H1 (cell line): ENCODE measurements at regions not wholly inside any gene's neighbourhood (a gene's known extent, or its start where the extent isn't known, plus 50 kb on each side); places are given as distances from the start of the nearest gene placed in this dataset.
A peak's percentile ranks its signal among the peaks of the same experiment; 100 is the strongest.

Experiments used
- CTCF ChIA-PET: fragments of 300-600 bp; sonication (Branson Sonifier 250); formaldehyde crosslinking; loops from one replicate; lab custom pipeline; 2021; ENCODE audit not compliant: partially characterized antibody; lab: Charles Lee
- POLR2A ChIA-PET: fragments of 300-600 bp; sonication (Branson Sonifier 250); formaldehyde crosslinking; loops from one replicate; lab custom pipeline; 2021; ENCODE audit warnings: inconsistent platforms; ENCODE audit not compliant: partially characterized antibody; lab: Charles Lee
- DNase-seq, 2 experiments: peaks; one replicate each; pipeline versions ENCODE4 v3.0.0 to v3.0.0-alpha.2; 2010 to 2022; ENCODE audit warnings: low spot score in 2 of 2, low read depth in 1 of 2, mixed read lengths in 1 of 2
- FAIRE-seq: peaks from 2 replicates; lab custom pipeline; 2011; peaks lifted over from hg19 to GRCh38; lab: Jason Lieb, UNC
- H2AFZ ChIP-seq: 2 replicates; pipeline ENCODE4 v1.8.1; 2012; ENCODE audit warnings: low read length, inconsistent platforms
- H2AK5ac ChIP-seq: 2 replicates; pipeline ENCODE4 v1.6.1; 2013; ENCODE audit warnings: low read depth, low read length
- H2BK120ac ChIP-seq: replicated peaks from 2 replicates; pipeline ENCODE3; 2013; ENCODE audit warnings: low read depth, low read length, inconsistent platforms
- H2BK12ac ChIP-seq: 2 replicates; pipeline ENCODE4 v1.6.1; 2013; ENCODE audit warnings: low read depth, low read length
- H2BK15ac ChIP-seq: 2 replicates; pipeline ENCODE4 v1.6.1; 2013; ENCODE audit warnings: low read length
- H2BK20ac ChIP-seq: 2 replicates; pipeline ENCODE4 v1.6.1; 2013; ENCODE audit warnings: low read length
- H2BK5ac ChIP-seq: 2 replicates; pipeline ENCODE4 v1.6.1; 2013; ENCODE audit warnings: low read depth, low read length
- H3K14ac ChIP-seq: 2 replicates; pipeline ENCODE4 v1.6.1; 2013; ENCODE audit warnings: inconsistent platforms; ENCODE audit not compliant: insufficient read length
- H3K18ac ChIP-seq: 2 replicates; pipeline ENCODE4 v1.6.1; 2013; ENCODE audit warnings: low read length; ENCODE audit errors: extremely low read depth
- H3K23ac ChIP-seq: 2 replicates; pipeline ENCODE4 v1.6.1; 2013; ENCODE audit warnings: inconsistent platforms; ENCODE audit not compliant: insufficient read length
- H3K23me2 ChIP-seq: 2 replicates; pipeline ENCODE4 v1.6.1; 2013; ENCODE audit warnings: low read depth, low read length
- H3K27ac ChIP-seq: 2 replicates; pipeline ENCODE4 v1.6.1; 2011; ENCODE audit warnings: low read depth, low read length, inconsistent platforms
- H3K27me3 ChIP-seq, 4 experiments: replicated peaks in 1 of 4; 1 replicate in 1 of 4; 2 replicates in 3 of 4; pipeline versions ENCODE4 v1.6.1 to v1.8.1; 2011 to 2013; ENCODE audit warnings: low read length in 3 of 4, mild to moderate bottlenecking in 3 of 4, inconsistent platforms in 2 of 4, mixed read lengths in 2 of 4, moderate library complexity in 1 of 4; ENCODE audit not compliant: control insufficient read depth in 3 of 4, insufficient read depth in 3 of 4; ENCODE audit errors: extremely low read depth in 1 of 4
- H3K36me3 ChIP-seq, 4 experiments: 2 replicates each; pipeline versions ENCODE4 v1.6.1 to v1.8.1; 2011 to 2013; ENCODE audit warnings: mild to moderate bottlenecking in 4 of 4, low read length in 3 of 4, moderate library complexity in 2 of 4, control low read depth in 1 of 4, inconsistent platforms in 1 of 4; ENCODE audit not compliant: insufficient read depth in 4 of 4, control insufficient read depth in 2 of 4
- H3K4ac ChIP-seq: replicated peaks from 2 replicates; pipeline ENCODE3; 2013; ENCODE audit warnings: low read length, low read depth, mixed read lengths, inconsistent platforms; ENCODE audit not compliant: insufficient read length
- H3K4me1 ChIP-seq, 4 experiments: replicated peaks in 1 of 4; 1 replicate in 1 of 4; 2 replicates in 3 of 4; pipeline versions ENCODE4 v1.6.1 to v1.8.1; 2011 to 2013; ENCODE audit warnings: low read length in 3 of 4, inconsistent platforms in 2 of 4, mixed read lengths in 1 of 4; ENCODE audit not compliant: insufficient read depth in 4 of 4, control insufficient read depth in 3 of 4
- H3K4me2 ChIP-seq, 2 experiments: 2 replicates each; pipeline versions ENCODE4 v1.6.1 to v1.8.1; 2011 to 2013; ENCODE audit warnings: low read depth in 2 of 2, low read length in 2 of 2, control low read depth in 1 of 2, inconsistent platforms in 1 of 2, mild to moderate bottlenecking in 1 of 2; ENCODE audit not compliant: insufficient read depth in 1 of 2
- H3K4me3 ChIP-seq, 4 experiments: fragments of 200-600, 300-600 bp in 1 of 4; sonication (generic), shearing (Covaris generic), sonication (Bioruptor Twin) in 1 of 4; 2 replicates each; pipeline versions ENCODE4 v1.5.1 to v1.8.1; 2011 to 2016; ENCODE audit warnings: low read length in 4 of 4, low read depth in 3 of 4, control low read depth in 2 of 4, inconsistent platforms in 2 of 4, mild to moderate bottlenecking in 2 of 4, mixed read lengths in 1 of 4, moderate library complexity in 1 of 4; ENCODE audit not compliant: insufficient read depth in 2 of 4; ENCODE audit errors: extremely low read depth in 1 of 4
- H3K56ac ChIP-seq: replicated peaks from 2 replicates; pipeline ENCODE3; 2013; ENCODE audit warnings: low read depth, mild to moderate bottlenecking, mixed read lengths, low read length, inconsistent platforms; ENCODE audit not compliant: insufficient read length
- H3K79me1 ChIP-seq: 2 replicates; pipeline ENCODE4 v1.6.1; 2013; ENCODE audit warnings: low read depth, low read length, control low read depth
- H3K79me2 ChIP-seq, 2 experiments: 2 replicates each; pipeline versions ENCODE4 v1.6.1 to v1.8.1; 2012 to 2013; ENCODE audit warnings: low read length in 2 of 2, mild to moderate bottlenecking in 2 of 2, inconsistent platforms in 1 of 2; ENCODE audit not compliant: insufficient read depth in 2 of 2, control insufficient read depth in 1 of 2
- H3K9ac ChIP-seq, 4 experiments: replicated peaks in 1 of 4; 1 replicate in 1 of 4; 2 replicates in 3 of 4; pipeline versions ENCODE4 v1.6.1 to v1.8.1; 2011 to 2013; ENCODE audit warnings: low read depth in 3 of 4, low read length in 3 of 4, control low read depth in 2 of 4, mild to moderate bottlenecking in 2 of 4, moderate library complexity in 2 of 4, inconsistent platforms in 1 of 4; ENCODE audit errors: extremely low read depth in 1 of 4
- H3K9me3 ChIP-seq, 2 experiments: 2 replicates each; pipeline versions ENCODE4 v1.6.1 to v1.8.1; 2012 to 2013; ENCODE audit warnings: mild to moderate bottlenecking in 2 of 2, moderate library complexity in 2 of 2, control low read depth in 1 of 2, inconsistent platforms in 1 of 2, low read depth in 1 of 2, low read length in 1 of 2, mixed read lengths in 1 of 2; ENCODE audit not compliant: insufficient read depth in 2 of 2
- H4K20me1 ChIP-seq, 2 experiments: replicated peaks in 1 of 2; 2 replicates each; pipeline versions ENCODE3 to v1.8.1; 2011 to 2013; ENCODE audit warnings: inconsistent platforms in 2 of 2, low read length in 2 of 2, mild to moderate bottlenecking in 1 of 2; ENCODE audit not compliant: insufficient read depth in 2 of 2, control insufficient read depth in 1 of 2
- H4K5ac ChIP-seq: 2 replicates; pipeline ENCODE4 v1.6.1; 2013; ENCODE audit warnings: low read length, low read depth, mixed read lengths, inconsistent platforms; ENCODE audit not compliant: insufficient read length
- H4K8ac ChIP-seq: 2 replicates; pipeline ENCODE4 v1.8.0; 2013; ENCODE audit warnings: mild to moderate bottlenecking, moderate library complexity, low read length, inconsistent platforms; ENCODE audit not compliant: insufficient read depth; ENCODE audit errors: extremely low read depth
- H4K91ac ChIP-seq: replicated peaks from 2 replicates; pipeline ENCODE3; 2013; ENCODE audit warnings: low read length, mixed read lengths, inconsistent platforms; ENCODE audit not compliant: insufficient read length
- ASH2L ChIP-seq: fragments of 200-600, 300-600 bp; sonication (generic); IDR thresholded peaks from one replicate; pipeline ENCODE4 v1.7.1; 2017; ENCODE audit warnings: low read length
- CEBPB ChIP-seq: IDR thresholded peaks from 2 replicates; pipeline ENCODE4 v1.6.1; 2012; ENCODE audit warnings: low read depth, low read length
- JUN ChIP-seq: IDR thresholded peaks from 2 replicates; pipeline ENCODE4 v1.6.1; 2011; ENCODE audit warnings: low read depth, mild to moderate bottlenecking, improper control_type of control experiment, low read length
- SP1 ChIP-seq: IDR thresholded peaks from 2 replicates; pipeline ENCODE4 v1.6.1; 2011; ENCODE audit warnings: low read depth, low read length
- SRF ChIP-seq: IDR thresholded peaks from 2 replicates; pipeline ENCODE4 v1.6.1; 2011; ENCODE audit warnings: mild to moderate bottlenecking, low read depth, low read length, moderate library complexity
- WGBS, 2 experiments: shearing (Covaris generic) in 1 of 2; methylation state at CpG; one replicate each; pipeline versions ENCODE4 v1.1.6 to v1.1.7; 2013 to 2015; ENCODE audit warnings: low lambda C conversion rate in 2 of 2, mixed read lengths in 2 of 2, inconsistent platforms in 1 of 2, low coverage in 1 of 2, missing lambda C conversion rate in 1 of 2; ENCODE audit not compliant: insufficient replicate concordance in 2 of 2, insufficient coverage in 1 of 2, insufficient read length in 1 of 2; ENCODE audit errors: extremely low coverage in 1 of 2, missing lambda C conversion rate in 1 of 2; 5-methylcytosine and 5-hydroxymethylcytosine counted together

DNA sequence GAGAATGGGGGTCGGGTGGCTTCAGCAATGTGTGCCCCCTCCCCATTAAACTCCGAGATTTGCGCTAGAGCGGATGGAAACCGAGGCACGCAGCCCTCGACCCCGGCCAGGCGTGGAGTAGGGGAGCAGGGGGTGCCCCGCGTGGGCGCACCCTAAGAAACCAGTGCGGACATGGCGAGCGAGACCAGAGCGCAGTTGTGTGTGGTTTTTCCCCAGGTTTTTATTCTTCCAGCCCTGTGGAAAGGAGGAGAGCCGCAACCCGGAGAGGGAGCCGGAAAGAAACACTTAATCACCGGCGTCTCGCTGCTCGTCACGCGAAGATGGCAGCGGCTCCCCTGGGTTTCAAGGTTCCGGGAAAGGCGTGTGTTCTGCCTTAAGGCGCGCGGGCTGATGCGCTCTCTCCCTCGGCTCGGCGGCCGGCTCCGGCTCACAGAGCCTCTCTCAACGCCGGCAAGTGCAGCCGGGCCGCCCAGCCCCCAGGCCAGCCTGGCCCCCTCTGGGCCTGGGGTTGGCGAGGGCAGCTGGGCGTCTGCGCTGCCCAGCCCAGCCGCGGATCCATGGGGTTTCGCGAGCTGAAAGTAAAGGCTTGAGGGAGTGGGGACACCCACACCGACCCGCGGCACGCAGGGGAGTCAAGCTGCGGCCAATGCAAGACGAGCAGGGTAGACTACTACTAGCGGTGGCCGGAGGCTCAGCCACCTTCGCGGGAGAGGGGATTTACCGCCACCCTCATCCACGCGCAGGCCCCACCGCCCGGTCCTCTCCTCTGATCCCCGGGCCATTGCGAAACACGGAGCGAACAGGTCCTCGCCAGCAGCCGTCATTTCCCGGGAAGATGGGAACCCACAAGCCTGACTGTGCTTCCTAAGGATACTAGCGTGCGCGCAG lies 74.0 kb upstream of the BCOR start:
- Histone ChIP-seq H2BK20ac (no peak overlapping the region), H2BK120ac (no peak overlapping the region), H2AK5ac (no peak overlapping the region), H3K27ac (no peak overlapping the region; the same call in 1 of the 2 replicates), H3K4me1 (peaks cover 3 to 25% (median 19%) of the 10 kb centered on the region in 4 experiments), H3K56ac (no peak overlapping the region), H3K4me2 (peak overlapping the region; percentile 64 to 79), H3K4me3 (peak overlapping the region; percentile 47 to 69 (median 54)), H2BK5ac (peak overlapping the region; percentile 35; the same call in 1 of the 2 replicates), H3K4ac (peak overlapping the region; percentile 91), H3K14ac (no peak overlapping the region), H3K9me3 (no peaks in the 10 kb centered on the region), H4K8ac (peak overlapping the region; percentile 89), H2AFZ (no peak overlapping the region), H4K20me1 (no peaks in the 10 kb centered on the region), H2BK12ac (peak overlapping the region; percentile 84; the same call in 1 of the 2 replicates), H3K18ac (peak overlapping the region; percentile 71), H3K23me2 (peaks cover 7% of the 10 kb centered on the region; the same call in 1 of the 2 replicates), H2BK15ac (no peak overlapping the region), H3K79me2 (peaks cover 0 to 34% of the 10 kb centered on the region in 2 experiments; a peak in 2 of 4 replicates), H4K91ac (peak overlapping the region; percentile 98), H3K36me3 (no peaks in the 10 kb centered on the region), H4K5ac (peak overlapping the region; percentile 41), H3K9ac (peak overlapping the region in 3 of 4 experiments; percentile 51 to 66 (median 61); a peak in 5 of 7 replicates), H3K27me3 (peaks cover 0 to 7% (median 0%) of the 10 kb centered on the region in 4 experiments; a peak in 4 of 7 replicates), H3K79me1 (no peaks in the 10 kb centered on the region), H3K23ac (no peak overlapping the region)
- FAIRE-seq (no peak), DNase-seq (peak in 1 of 2 experiments; percentile 42)
- TF ChIP-seq ASH2L (no peak), JUN (no peak), SP1 (no peak), SRF (no peak), CEBPB (0 out of 2 replicates have a peak, but pooled peaks have one; percentile 30)
- ChIA-PET POLR2A (interaction anchor here (0.9 to 6.0 kb wide), 10 partner anchors 8 to 81 kb away, joined by 3 to 45 read pairs (median 6); partner anchors contain the start of gene BCOR), CTCF (interaction anchor here (0.7 kb wide), 1 partner anchor 141 kb away, joined by 3 read pairs; no protein-coding TSS in a partner anchor)
- WGBS, 2 experiments: no CpG with 5 or more reads among the region's 73 CpGs
